ENCODE measurements at regions not wholly inside any gene's neighbourhood (a gene's known extent, or its start where the extent isn't known, plus 50 kb on each side); places are given as distances from the start of the nearest gene placed in this dataset.
A peak's percentile ranks its signal among the peaks of the same experiment; 100 is the strongest.

DNA sequence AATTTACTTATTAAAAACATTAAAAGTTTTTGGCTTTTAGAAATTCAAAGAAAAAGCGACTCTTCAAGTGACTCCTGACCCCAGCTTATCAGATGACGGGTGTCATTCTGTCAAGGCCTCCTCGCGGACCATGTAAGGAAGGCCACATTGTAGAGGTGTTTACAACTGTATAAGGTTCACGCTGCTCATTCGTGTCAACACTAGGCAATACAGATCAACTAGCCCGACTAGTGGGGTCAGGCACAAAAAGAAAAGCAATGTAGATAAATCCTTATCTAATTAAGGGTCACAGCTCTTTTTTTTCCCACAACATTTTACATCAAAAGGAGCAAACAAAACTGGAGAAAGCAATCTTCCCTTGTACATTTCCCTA lies 207.5 kb upstream of the NR2F2 start (continued):
- TF ChIP-seq HMGXB3 (CRISPR knock-in tag; IDR thresholded peaks at IDR 0.05; ENCODE audit: borderline replicate concordance) = no peak
- peak; percentile 22; the same call in 1 of the 2 replicates for TF ChIP-seq ZNF574 (CRISPR knock-in tag; IDR thresholded peaks at IDR 0.05)
- TF ChIP-seq, protein P1, sequence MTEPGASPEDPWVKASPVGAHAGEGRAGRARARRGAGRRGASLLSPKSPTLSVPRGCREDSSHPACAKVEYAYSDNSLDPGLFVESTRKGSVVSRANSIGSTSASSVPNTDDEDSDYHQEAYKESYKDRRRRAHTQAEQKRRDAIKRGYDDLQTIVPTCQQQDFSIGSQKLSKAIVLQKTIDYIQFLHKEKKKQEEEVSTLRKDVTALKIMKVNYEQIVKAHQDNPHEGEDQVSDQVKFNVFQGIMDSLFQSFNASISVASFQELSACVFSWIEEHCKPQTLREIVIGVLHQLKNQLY (CRISPR knock-in tag; IDR thresholded peaks at IDR 0.05) = peak; percentile 91
- no peak for TF ChIP-seq HNRNPLL (IDR thresholded peaks at IDR 0.05; ENCODE audit: low read depth, low read length, poor library complexity, severe bottlenecking)
- TF ChIP-seq ARID2 (CRISPR knock-in tag; IDR thresholded peaks at IDR 0.05; ENCODE audit: borderline replicate concordance) = peak; percentile 45; the same call in 1 of the 2 replicates
- TF ChIP-seq SAFB2 (CRISPR knock-in tag; IDR thresholded peaks at IDR 0.05; ENCODE audit: borderline replicate concordance, low read depth) = no peak
- no peak for TF ChIP-seq SMAD1 (CRISPR knock-in tag; IDR thresholded peaks at IDR 0.05; ENCODE audit: borderline replicate concordance, low read depth)
- no peak for TF ChIP-seq GABPA (IDR thresholded peaks at IDR 0.05; ENCODE audit: low read depth, low read length)
- TF ChIP-seq GABPA (CRISPR knock-in tag; IDR thresholded peaks at IDR 0.05; ENCODE audit: low read depth) = 0 out of 2 replicates have a peak, but pooled peaks have one; percentile 12
- TF ChIP-seq NR2C2 (CRISPR knock-in tag; IDR thresholded peaks at IDR 0.05; ENCODE audit: borderline replicate concordance) = peak; percentile 56; the same call in 1 of the 2 replicates
- peak; percentile 80 for TF ChIP-seq CREM (IDR thresholded peaks at IDR 0.05)
- TF ChIP-seq CREM (CRISPR knock-in tag; IDR thresholded peaks at IDR 0.05) = no peak
- 0 out of 2 replicates have a peak, but pooled peaks have one; percentile 32 for TF ChIP-seq MIER3 (CRISPR knock-in tag; IDR thresholded peaks at IDR 0.05; ENCODE audit: borderline replicate concordance)
- TF ChIP-seq RARA (CRISPR knock-in tag; IDR thresholded peaks at IDR 0.05) = peak; percentile 89
- TF ChIP-seq PHF21A (CRISPR knock-in tag; IDR thresholded peaks at IDR 0.05) = peak; percentile 28; the same call in 1 of the 2 replicates
- TF ChIP-seq ZSCAN31 (CRISPR knock-in tag; IDR thresholded peaks at IDR 0.05; ENCODE audit: low read depth) = no peak
- peak; percentile 65; the same call in 1 of the 2 replicates for TF ChIP-seq ARNTL (CRISPR knock-in tag; IDR thresholded peaks at IDR 0.05)
- TF ChIP-seq, protein P2, sequence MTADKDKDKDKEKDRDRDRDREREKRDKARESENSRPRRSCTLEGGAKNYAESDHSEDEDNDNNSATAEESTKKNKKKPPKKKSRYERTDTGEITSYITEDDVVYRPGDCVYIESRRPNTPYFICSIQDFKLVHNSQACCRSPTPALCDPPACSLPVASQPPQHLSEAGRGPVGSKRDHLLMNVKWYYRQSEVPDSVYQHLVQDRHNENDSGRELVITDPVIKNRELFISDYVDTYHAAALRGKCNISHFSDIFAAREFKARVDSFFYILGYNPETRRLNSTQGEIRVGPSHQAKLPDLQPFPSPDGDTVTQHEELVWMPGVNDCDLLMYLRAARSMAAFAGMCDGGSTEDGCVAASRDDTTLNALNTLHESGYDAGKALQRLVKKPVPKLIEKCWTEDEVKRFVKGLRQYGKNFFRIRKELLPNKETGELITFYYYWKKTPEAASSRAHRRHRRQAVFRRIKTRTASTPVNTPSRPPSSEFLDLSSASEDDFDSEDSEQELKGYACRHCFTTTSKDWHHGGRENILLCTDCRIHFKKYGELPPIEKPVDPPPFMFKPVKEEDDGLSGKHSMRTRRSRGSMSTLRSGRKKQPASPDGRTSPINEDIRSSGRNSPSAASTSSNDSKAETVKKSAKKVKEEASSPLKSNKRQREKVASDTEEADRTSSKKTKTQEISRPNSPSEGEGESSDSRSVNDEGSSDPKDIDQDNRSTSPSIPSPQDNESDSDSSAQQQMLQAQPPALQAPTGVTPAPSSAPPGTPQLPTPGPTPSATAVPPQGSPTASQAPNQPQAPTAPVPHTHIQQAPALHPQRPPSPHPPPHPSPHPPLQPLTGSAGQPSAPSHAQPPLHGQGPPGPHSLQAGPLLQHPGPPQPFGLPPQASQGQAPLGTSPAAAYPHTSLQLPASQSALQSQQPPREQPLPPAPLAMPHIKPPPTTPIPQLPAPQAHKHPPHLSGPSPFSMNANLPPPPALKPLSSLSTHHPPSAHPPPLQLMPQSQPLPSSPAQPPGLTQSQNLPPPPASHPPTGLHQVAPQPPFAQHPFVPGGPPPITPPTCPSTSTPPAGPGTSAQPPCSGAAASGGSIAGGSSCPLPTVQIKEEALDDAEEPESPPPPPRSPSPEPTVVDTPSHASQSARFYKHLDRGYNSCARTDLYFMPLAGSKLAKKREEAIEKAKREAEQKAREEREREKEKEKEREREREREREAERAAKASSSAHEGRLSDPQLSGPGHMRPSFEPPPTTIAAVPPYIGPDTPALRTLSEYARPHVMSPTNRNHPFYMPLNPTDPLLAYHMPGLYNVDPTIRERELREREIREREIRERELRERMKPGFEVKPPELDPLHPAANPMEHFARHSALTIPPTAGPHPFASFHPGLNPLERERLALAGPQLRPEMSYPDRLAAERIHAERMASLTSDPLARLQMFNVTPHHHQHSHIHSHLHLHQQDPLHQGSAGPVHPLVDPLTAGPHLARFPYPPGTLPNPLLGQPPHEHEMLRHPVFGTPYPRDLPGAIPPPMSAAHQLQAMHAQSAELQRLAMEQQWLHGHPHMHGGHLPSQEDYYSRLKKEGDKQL (CRISPR knock-in tag; IDR thresholded peaks at IDR 0.05; ENCODE audit: low read depth) = peak; percentile 77; the same call in 1 of the 2 replicates
